ENCODE measurements at regions not wholly inside any gene's neighbourhood (a gene's known extent, or its start where the extent isn't known, plus 50 kb on each side); places are given as distances from the start of the nearest gene placed in this dataset.
"Not testable (repeated sequence)": the region's sequence is repeated elsewhere in the genome, so short reads cannot be mapped to it uniquely, and the experiment has no call there.

- DNase-seq: no peak
Observed at GRCh38 chr10:53521046-53521445, 748.5 kb upstream of the MBL2 start.

GRCh38 chr10:53508197-53508596, 735.6 kb upstream of the MBL2 start:
- no peak for DNase-seq

- not testable (repeated sequence) for DNase-seq
Observed at GRCh38 chr10:53504492-53504891, 731.9 kb upstream of the MBL2 start.

- DNase-seq: no peak
Observed at GRCh38 chr10:53491774-53492173, 719.2 kb upstream of the MBL2 start.

- DNase-seq: no peak
Observed at GRCh38 chr10:53490553-53490952, 718.0 kb upstream of the MBL2 start.

GRCh38 chr10:53489335-53490182, 717.0 kb upstream of the MBL2 start:
- no peak for DNase-seq

- DNase-seq: no peak
Observed at GRCh38 chr10:53487019-53487983, 714.7 kb upstream of the MBL2 start.

- not testable (repeated sequence) for DNase-seq
Observed at GRCh38 chr10:53485422-53485821, 712.8 kb upstream of the MBL2 start.

- no peak for DNase-seq
Observed at GRCh38 chr10:53479365-53479764, 706.8 kb upstream of the MBL2 start.

GRCh38 chr10:53477313-53477675, 704.7 kb upstream of the MBL2 start:
- DNase-seq: no peak

- no peak for DNase-seq
Observed at GRCh38 chr10:53476650-53477312, 704.2 kb upstream of the MBL2 start.

- DNase-seq: no peak
Observed at GRCh38 chr10:53469383-53469782, 696.8 kb upstream of the MBL2 start.

- no peak for DNase-seq
Observed at GRCh38 chr10:53463539-53463938, 691.0 kb upstream of the MBL2 start.

GRCh38 chr10:53458007-53458406, 685.4 kb upstream of the MBL2 start:
- no peak for DNase-seq

- no peak for DNase-seq
Observed at GRCh38 chr10:53453196-53453595, 680.6 kb upstream of the MBL2 start.

GRCh38 chr10:53447576-53447975, 675.0 kb upstream of the MBL2 start:
- DNase-seq: no peak

- no peak for DNase-seq
Observed at GRCh38 chr10:53441843-53442242, 669.3 kb upstream of the MBL2 start.

- DNase-seq: no peak
Observed at GRCh38 chr10:53440601-53441000, 668.0 kb upstream of the MBL2 start.

- not testable (repeated sequence) for DNase-seq
Observed at GRCh38 chr10:53439075-53439474, 666.5 kb upstream of the MBL2 start.

GRCh38 chr10:53434413-53434812, 661.8 kb upstream of the MBL2 start:
- no peak for DNase-seq

GRCh38 chr10:53432035-53432434, 659.5 kb upstream of the MBL2 start:
- DNase-seq: no peak

- DNase-seq: no peak
Observed at GRCh38 chr10:53430974-53431373, 658.4 kb upstream of the MBL2 start.

Data from activated T-cell treated with anti-CD3 and anti-CD28 coated beads, Interleukin-2, amount 50 U/mL, for 48 hours (primary cell).